Right cardiac atrium (tissue), 5 donors: ENCODE measurements at regions not wholly inside any gene's neighbourhood (a gene's known extent, or its start where the extent isn't known, plus 50 kb on each side); places are given as distances from the start of the nearest gene placed in this dataset.

Experiments used
- ATAC-seq, 2 donors: fragments of 200-7000 bp; cut with Tn5 transposase; one replicate each; pipeline versions ENCODE4 v1.8.0 to v1.9.1; 2020; ENCODE audit warnings: moderate library complexity in 2 of 2, mild to moderate bottlenecking in 1 of 2
- DNase-seq, 3 donors: peaks; one replicate each; pipeline ENCODE4 v3.0.0-alpha.2; 2020
- H3K27ac ChIP-seq: one replicate; pipeline ENCODE4 v1.5.1; 2013; ENCODE audit warnings: mild to moderate bottlenecking, low read length, control low read depth, moderate library complexity
- H3K27me3 ChIP-seq: one replicate; pipeline ENCODE4 v1.6.1; 2013; ENCODE audit not compliant: control insufficient read depth, insufficient read depth
- H3K4me1 ChIP-seq: one replicate; pipeline ENCODE4 v1.6.1; 2013; ENCODE audit warnings: low read length; ENCODE audit not compliant: control insufficient read depth, insufficient read depth
- H3K4me3 ChIP-seq: one replicate; pipeline ENCODE4 v1.5.1; 2013; ENCODE audit warnings: low read length, control low read depth
- H3K9me3 ChIP-seq: one replicate; pipeline ENCODE4 v1.6.1; 2013; ENCODE audit warnings: low read length; ENCODE audit not compliant: control insufficient read depth
- WGBS: extraction: QIAGEN DNeasy Blood & Tissue Kit; methylation state at CpG from one replicate; pipeline ENCODE4 v1.1.7; 2013; 5-methylcytosine and 5-hydroxymethylcytosine counted together
- intact Hi-C, 4 donors: fragments of 100-400 bp; cut with DNase I; formaldehyde crosslinking; loops; one replicate each; pipeline versions ENCODE4 v1.11.0 to v1.14.0; 2022 to 2023
- donor health status: healthy with polysubstance abuse.
- donor health status: DM: no; HTN: yes; CAD: no.
- donor health status: DM: no; HTN: no; CAD: no.
- donor health status: DM: no; HTN: yes; CAD: no; lungs with severe emphysema.
- donor health status: DM: yes; HTN: yes; CAD: no.

DNA sequence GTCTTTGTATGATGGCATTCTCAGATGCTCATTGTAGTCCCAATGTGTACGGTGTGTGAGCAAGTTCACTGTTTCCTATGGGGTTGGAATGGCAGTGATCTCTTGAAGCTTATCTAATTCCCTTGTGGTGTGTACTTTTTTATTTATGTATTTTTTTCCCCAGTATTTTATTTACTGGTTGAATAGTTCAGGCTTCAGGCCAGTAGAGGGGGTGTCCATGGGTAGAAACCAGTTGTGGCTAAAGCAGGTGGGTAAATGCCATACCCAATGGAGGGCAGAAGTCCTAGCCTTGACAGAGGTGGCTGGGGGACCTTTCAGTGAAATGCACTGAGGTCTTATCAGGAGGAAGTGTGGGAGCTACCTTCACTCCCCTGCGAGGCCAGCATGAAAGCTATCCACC lies 351.4 kb upstream of the CWC22 start:
- intact Hi-C loops = no loop called here
- H3K4me3 ChIP-seq = no peak overlapping the region
- H3K27ac ChIP-seq = no peak overlapping the region
- no peaks in the 10 kb centered on the region for H3K9me3 ChIP-seq
- WGBS = 59% methylated on average over 2 of the region's 2 CpGs
- ATAC-seq (no peak), DNase-seq (no peak)
- H3K4me1 ChIP-seq = no peaks in the 10 kb centered on the region
- H3K27me3 ChIP-seq = no peaks in the 10 kb centered on the region

DNA sequence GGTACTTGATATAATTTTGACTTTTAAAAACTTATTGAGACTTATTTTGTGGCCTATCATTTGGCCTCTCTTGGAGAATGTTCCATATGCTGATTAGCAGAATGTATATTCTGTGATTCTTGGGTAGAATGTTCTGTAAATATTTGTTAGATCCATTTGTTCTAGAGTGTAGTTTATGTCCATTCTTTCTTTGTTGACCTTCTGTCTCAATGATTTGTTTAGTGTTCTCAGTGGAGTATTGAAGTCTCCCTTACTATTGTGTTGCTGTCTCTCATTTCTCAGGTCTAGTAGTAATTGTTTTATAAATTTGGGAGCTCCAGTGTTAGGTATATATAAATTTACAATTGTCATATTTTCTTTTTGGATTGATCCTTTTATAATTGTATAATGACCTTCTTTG lies 349.6 kb upstream of the CWC22 start:
- H3K4me3 ChIP-seq = no peak overlapping the region
- ATAC-seq = no peak
- H3K4me1 ChIP-seq = no peaks in the 10 kb centered on the region

DNA sequence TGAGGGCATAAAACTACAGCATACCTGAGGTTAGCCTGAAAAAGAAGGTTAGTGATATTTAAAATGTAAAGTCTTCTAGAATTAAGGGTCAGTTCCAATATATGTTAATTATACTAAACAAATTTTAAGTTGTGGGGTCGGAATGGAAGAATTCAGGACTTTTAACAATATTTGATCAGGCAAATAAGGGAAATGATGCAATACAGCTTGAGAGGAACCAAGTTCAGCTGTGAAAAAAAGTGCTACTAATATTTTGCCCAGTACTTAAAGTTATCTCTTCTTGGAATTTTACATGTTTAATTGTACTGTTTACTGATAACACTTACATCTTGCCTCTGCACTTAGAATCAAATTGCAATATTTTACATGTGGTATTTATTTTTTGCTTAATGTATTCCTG lies 345.5 kb upstream of the CWC22 start:
- H3K27me3 ChIP-seq = no peaks in the 10 kb centered on the region
- DNase-seq (no peak), ATAC-seq (no peak)
- H3K27ac ChIP-seq = no peak overlapping the region
- no peaks in the 10 kb centered on the region for H3K9me3 ChIP-seq
- H3K4me1 ChIP-seq = no peaks in the 10 kb centered on the region
- intact Hi-C loops = no loop called here
- WGBS = 53% methylated on average over 1 of the region's 1 CpG
- H3K4me3 ChIP-seq = no peak overlapping the region

More for the DNA sequence above, 349.6 kb upstream of the CWC22 start:
- no peak for DNase-seq
- no peaks in the 10 kb centered on the region for H3K9me3 ChIP-seq
- no peaks in the 10 kb centered on the region for H3K27me3 ChIP-seq
- intact Hi-C loops = no loop called here
- H3K27ac ChIP-seq = no peak overlapping the region

DNA sequence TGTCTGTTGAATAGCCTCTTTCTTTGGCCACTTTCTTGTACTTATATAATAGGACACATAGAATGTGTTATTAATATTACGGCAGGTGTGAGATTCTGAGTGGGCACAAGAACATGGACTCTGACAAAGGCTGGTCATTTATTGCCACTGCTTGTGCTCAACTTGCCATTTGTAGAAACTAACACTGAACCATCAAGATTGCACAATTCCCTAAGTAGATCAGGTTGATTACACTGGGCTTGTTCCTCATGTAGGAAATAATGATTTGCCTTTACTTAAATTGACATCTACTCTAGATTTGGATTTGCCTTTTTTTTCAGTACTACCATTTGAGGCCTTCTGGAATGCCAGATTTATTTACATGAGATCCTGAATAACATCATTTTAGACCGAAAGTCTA lies 342.7 kb upstream of the CWC22 start:
- no peak for ATAC-seq
- 95% methylated on average over 2 of the region's 2 CpGs for WGBS

DNA sequence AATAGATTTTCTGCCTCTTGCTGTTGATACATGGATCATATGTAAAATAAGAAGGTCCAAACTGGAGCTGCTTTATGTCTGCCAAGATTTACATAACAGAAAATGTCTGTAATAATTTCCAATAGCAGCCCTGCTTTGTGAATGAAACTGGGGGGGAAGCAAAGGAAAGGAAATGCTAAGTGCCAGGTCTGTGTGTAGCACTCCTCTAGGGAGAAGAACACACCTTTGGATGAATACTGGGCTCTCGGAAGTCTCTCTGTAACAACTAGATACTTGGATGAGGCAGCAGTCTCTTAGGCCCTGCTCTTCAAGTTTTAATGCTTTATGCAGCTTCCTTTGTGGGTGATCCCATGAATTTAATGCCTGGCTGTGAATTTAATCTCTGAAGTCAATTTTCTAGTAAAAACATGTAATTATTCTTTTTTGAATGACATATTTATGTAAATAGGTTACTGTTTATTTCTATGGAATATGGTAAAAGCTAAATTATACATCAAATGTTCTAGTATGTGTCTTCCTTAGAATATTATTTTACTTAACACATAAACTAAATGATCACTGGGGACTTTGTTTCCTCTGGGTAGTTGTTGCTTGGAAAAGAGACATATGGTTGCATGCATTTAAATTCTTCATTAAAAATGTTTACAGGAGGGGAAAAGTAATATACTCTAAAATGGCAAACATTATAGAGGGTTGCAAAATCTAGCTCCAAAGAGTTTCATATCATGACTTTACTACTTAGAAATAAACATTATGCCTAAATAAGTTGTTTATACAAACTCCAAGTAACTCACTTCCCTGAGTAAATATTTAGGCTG lies 336.6 kb upstream of the CWC22 start:
- H3K4me3 ChIP-seq = no peak overlapping the region
- intact Hi-C loops = no loop called here
- ATAC-seq (no peak), DNase-seq (no peak)
- no peaks in the 10 kb centered on the region for H3K4me1 ChIP-seq
- 72% methylated on average over 1 of the region's 1 CpG for WGBS
- no peak overlapping the region for H3K27ac ChIP-seq
- no peaks in the 10 kb centered on the region for H3K27me3 ChIP-seq
- no peaks in the 10 kb centered on the region for H3K9me3 ChIP-seq

More for the DNA sequence above, 342.7 kb upstream of the CWC22 start:
- Histone ChIP-seq H3K4me1 (no peaks in the 10 kb centered on the region), H3K27ac (no peak overlapping the region), H3K4me3 (no peak overlapping the region), H3K9me3 (no peaks in the 10 kb centered on the region), H3K27me3 (no peaks in the 10 kb centered on the region)
- no peak for DNase-seq
- intact Hi-C loops = no loop called here

DNA sequence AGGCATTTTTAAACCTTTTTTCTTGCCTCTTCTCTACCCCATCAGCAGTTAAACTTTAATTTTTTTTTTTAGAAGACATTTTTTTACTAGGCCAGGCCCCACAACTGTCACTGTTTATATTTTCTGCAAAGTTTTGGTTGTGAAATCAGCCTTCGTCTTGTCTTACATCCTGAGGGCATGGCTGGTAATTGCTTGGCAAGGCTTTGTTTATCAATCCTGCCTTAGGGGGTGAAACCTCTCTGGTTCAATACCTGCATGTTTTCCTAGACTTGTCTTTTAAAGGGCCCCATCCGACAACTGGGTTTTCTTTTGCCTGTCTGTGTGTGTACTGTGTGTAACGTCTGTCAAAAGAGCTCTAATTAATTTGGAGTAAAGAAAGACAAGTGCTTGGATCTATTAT lies 330.0 kb upstream of the CWC22 start:
- no peak overlapping the region for H3K4me3 ChIP-seq
- H3K4me1 ChIP-seq = no peaks in the 10 kb centered on the region
- H3K27me3 ChIP-seq = no peaks in the 10 kb centered on the region
- WGBS = 84% methylated on average over 3 of the region's 3 CpGs
- intact Hi-C loops = no loop called here
- no peak for ATAC-seq
- H3K27ac ChIP-seq = no peak overlapping the region
- DNase-seq = no peak
- H3K9me3 ChIP-seq = no peaks in the 10 kb centered on the region

DNA sequence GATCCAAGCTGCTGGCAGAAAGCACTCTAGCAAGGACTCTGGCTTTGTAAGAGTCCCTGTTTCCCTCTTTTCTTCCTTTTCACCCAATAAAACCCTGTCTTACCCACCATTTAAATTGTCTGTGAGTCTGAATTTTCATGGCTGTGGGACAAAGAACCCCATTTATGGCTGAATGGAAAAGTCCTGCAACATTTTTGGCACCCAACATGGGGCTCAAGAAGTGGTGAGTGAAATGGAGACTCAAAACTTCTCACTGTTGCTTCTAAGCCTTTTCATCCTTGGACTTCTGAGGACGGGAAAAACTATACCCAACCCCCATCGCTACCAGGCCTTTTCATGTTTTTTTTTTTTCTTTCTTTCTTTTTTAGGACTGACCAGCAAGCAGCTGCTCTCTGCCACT lies 329.5 kb upstream of the CWC22 start:
- Histone ChIP-seq H3K4me3 (no peak overlapping the region), H3K27me3 (no peaks in the 10 kb centered on the region), H3K9me3 (no peaks in the 10 kb centered on the region), H3K4me1 (no peaks in the 10 kb centered on the region), H3K27ac (no peak overlapping the region)
- 89% methylated on average over 2 of the region's 2 CpGs for WGBS
- DNase-seq (no peak), ATAC-seq (no peak)
- intact Hi-C loops = no loop called here

DNA sequence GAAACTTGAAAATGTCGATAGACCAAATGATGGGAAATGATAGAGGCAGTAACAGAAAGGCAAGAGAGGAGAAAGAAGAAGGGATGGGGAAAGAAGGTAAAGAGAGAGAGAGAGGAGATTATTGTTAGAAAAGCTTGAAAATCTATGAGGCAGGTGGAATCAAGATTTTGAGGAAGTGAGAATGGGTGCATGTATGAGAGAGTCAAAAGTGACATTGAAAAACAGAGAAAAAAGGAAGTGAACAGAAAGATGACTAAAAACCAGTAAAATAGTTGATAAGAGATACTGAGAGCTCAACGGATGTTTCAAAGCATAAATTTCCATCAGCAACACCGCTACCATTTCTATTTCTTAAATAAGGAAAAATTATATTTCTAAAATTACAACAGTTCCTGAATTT lies 327.4 kb upstream of the CWC22 start:
- no peak overlapping the region for H3K27ac ChIP-seq
- no peaks in the 10 kb centered on the region for H3K4me1 ChIP-seq
- H3K4me3 ChIP-seq = no peak overlapping the region
- H3K27me3 ChIP-seq = no peaks in the 10 kb centered on the region
- intact Hi-C loops = no loop called here
- no peaks in the 10 kb centered on the region for H3K9me3 ChIP-seq
- DNase-seq (no peak), ATAC-seq (no peak)
- 89% methylated on average over 3 of the region's 3 CpGs for WGBS

DNA sequence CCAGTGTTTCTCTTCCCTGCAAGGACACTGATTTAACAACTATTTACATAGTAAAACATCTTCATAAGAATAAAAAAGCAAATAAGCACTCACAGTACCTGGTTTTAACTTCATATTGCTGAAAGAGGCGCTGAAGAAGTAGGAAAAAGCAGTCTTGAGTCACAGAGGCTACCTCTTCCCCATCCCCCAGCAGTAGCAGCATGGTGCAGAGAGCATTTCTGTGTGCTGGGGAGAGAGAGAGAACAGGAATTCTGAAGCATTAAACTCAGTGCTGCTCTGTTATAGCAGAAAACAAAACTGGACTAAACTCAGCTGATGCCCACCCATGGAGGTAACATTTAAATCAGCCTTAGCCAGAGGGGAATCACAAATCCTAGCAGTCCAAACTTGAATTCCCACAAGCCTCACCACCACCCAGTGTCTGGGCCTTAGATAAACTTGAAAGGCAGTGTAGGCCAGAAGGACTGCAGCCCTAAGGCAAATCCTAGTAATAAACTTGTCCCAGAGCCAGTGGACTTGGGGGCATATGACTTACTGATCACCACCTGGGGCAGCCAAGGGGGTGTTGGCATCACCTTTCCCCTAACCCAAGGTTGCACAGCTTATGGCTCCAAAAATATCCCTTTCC lies 321.8 kb upstream of the CWC22 start:
- 53% methylated on average over 1 of the region's 1 CpG for WGBS
- Histone ChIP-seq H3K9me3 (no peaks in the 10 kb centered on the region), H3K4me3 (no peak overlapping the region), H3K27me3 (no peaks in the 10 kb centered on the region), H3K27ac (no peak overlapping the region), H3K4me1 (no peaks in the 10 kb centered on the region)
- ATAC-seq = no peak
- no peak for DNase-seq
- intact Hi-C loops = no loop called here

DNA sequence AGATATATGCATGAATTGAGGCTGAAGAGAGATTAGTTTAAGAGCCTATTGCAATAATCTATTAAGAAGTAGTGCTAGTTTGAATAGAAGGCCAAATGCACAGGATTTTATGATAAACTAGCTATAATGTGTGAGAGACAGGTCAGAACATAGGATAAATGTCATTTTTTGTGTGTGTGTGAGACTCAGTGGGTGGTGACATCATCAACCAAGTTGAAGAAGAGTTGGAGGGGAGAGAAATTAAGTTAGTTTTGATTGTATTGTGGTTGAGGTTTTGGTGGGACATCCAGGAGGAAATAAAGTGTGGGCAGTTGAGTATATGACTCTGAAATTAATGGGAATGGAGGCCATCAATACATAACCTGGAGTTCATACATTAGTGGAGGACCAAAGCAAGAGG lies 320.1 kb upstream of the CWC22 start:
- H3K27ac ChIP-seq = no peak overlapping the region
- no peak overlapping the region for H3K4me3 ChIP-seq
- H3K4me1 ChIP-seq = no peaks in the 10 kb centered on the region
- H3K9me3 ChIP-seq = no peaks in the 10 kb centered on the region
- no peak for DNase-seq
- H3K27me3 ChIP-seq = no peaks in the 10 kb centered on the region
- no peak for ATAC-seq
- intact Hi-C loops = no loop called here

DNA sequence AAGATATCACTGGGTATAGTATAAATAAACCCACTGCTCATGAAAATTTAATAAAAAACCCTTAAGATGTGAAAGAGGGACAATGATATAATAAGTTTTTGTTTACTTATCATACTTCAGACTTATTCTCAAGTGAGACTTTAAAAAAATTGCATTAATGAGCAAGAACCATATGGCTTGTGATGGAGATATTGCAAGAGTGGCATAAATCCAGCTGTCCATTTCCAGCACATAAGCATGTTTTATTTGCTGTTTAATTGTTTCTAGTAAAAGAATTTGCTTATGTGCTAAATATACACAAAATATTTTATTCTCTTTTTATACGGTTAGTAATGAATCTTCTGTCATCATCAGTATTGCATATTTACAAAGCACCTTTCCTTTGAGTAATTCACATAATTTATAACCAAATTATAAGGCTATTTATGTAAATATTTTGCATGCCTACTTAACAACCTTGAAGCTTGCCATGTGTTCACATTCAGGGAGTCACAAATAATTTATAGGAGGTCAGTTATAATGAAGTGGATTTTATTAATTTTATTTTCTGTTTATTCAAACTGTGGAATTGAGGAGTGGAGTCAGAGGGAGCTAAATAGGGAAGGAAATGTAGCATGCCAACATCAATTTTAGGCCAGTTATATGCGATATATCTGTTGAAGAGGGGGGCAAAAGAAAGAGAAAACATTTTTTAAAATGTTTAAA lies 318.5 kb upstream of the CWC22 start:
- WGBS = 79% methylated on average over 2 of the region's 2 CpGs
- H3K4me1 ChIP-seq = no peaks in the 10 kb centered on the region
- ATAC-seq (no peak), DNase-seq (no peak)
- intact Hi-C loops = no loop called here
- H3K27ac ChIP-seq = no peak overlapping the region
- H3K27me3 ChIP-seq = no peaks in the 10 kb centered on the region
- H3K4me3 ChIP-seq = no peak overlapping the region
- H3K9me3 ChIP-seq = no peaks in the 10 kb centered on the region
